GM12878 (cell line): ENCODE measurements at regions not wholly inside any gene's neighbourhood (a gene's known extent, or its start where the extent isn't known, plus 50 kb on each side); places are given as distances from the start of the nearest gene placed in this dataset.

Experiments
- CTCF ChIP-seq, 3 experiments: IDR thresholded peaks in 2 of 3; conservative IDR thresholded peaks in 1 of 3; 2 replicates each; pipeline ENCODE4 v1.5.1; 2011; ENCODE audit warnings: low read depth in 3 of 3, low read length in 3 of 3, mild to moderate bottlenecking in 3 of 3, control low read depth in 2 of 3, moderate library complexity in 2 of 3, inconsistent platforms in 1 of 3, mixed read lengths in 1 of 3; ENCODE audit not compliant: control insufficient read depth in 2 of 3, insufficient read depth in 1 of 3; ENCODE audit errors: extremely low read depth in 1 of 3
- ETV6 ChIP-seq, 2 experiments: fragments of 450-650 bp in 1 of 2; IDR thresholded peaks in 1 of 2; conservative IDR thresholded peaks in 1 of 2; 2 replicates each; pipeline ENCODE4 v1.6.1; 2014; ENCODE audit warnings: antibody characterized with exemption in 1 of 2, borderline replicate concordance in 1 of 2, low read depth in 1 of 2, mild to moderate bottlenecking in 1 of 2, moderate library complexity in 1 of 2
- FOXK2 ChIP-seq: fragments of 450-650 bp; IDR thresholded peaks from 2 replicates; pipeline ENCODE4 v1.6.1; 2017; ENCODE audit warnings: mild to moderate bottlenecking, moderate library complexity
- GABPA ChIP-seq: IDR thresholded peaks from 2 replicates; pipeline ENCODE4 v1.6.1; 2014; ENCODE audit warnings: antibody characterized with exemption, low read depth, mild to moderate bottlenecking, inconsistent platforms
- HDAC2 ChIP-seq: fragments of 200-600 bp; sonication (generic); IDR thresholded peaks from 2 replicates; pipeline ENCODE4 v1.6.1; 2017
- IKZF1 ChIP-seq: fragments of 450-650 bp; conservative IDR thresholded peaks from 2 replicates; pipeline ENCODE4 v1.6.1; 2017; ENCODE audit warnings: antibody characterized with exemption, mild to moderate bottlenecking
- JUND ChIP-seq: IDR thresholded peaks from 2 replicates; pipeline ENCODE4 v1.6.1; 2012; ENCODE audit warnings: low read depth, mild to moderate bottlenecking, low read length, improper control_type of control experiment, moderate library complexity
- PAX8 ChIP-seq: fragments of 450-650 bp; IDR thresholded peaks from 2 replicates; pipeline ENCODE4 v1.6.1; 2017; ENCODE audit warnings: mild to moderate bottlenecking, moderate library complexity
- POLR2A ChIP-seq: IDR thresholded peaks from 2 replicates; pipeline ENCODE4 v1.6.1; 2011; ENCODE audit warnings: low read depth, mild to moderate bottlenecking, low read length
- SIN3A ChIP-seq: IDR thresholded peaks from 2 replicates; pipeline ENCODE4 v1.6.1; 2012; ENCODE audit warnings: low read depth, low read length, improper control_type of control experiment
- SUZ12 ChIP-seq: fragments of 200-600 bp; sonication (generic); IDR thresholded peaks from one replicate; pipeline ENCODE4 v1.6.1; 2018; ENCODE audit warnings: antibody characterized with exemption, mild to moderate bottlenecking; ENCODE audit not compliant: unreplicated experiment
- TARDBP ChIP-seq: IDR thresholded peaks from 2 replicates; pipeline ENCODE4 v1.6.1; 2016; ENCODE audit warnings: borderline replicate concordance
- TF ChIP-seq, protein P1 (sequence below): IDR thresholded peaks from 2 replicates; pipeline ENCODE4 v1.6.1; 2011; ENCODE audit warnings: low read depth, low read length, improper control_type of control experiment, borderline replicate concordance
- TF ChIP-seq, protein P2 (sequence below): IDR thresholded peaks from 2 replicates; pipeline ENCODE4 v1.6.1; 2011; ENCODE audit warnings: low read depth, mild to moderate bottlenecking, low read length, moderate library complexity, borderline replicate concordance; ENCODE audit errors: extremely low read depth

GRCh38 chr6:84967965-84968364, 203.6 kb upstream of the TBX18 start:
- TF ChIP-seq, protein P1, sequence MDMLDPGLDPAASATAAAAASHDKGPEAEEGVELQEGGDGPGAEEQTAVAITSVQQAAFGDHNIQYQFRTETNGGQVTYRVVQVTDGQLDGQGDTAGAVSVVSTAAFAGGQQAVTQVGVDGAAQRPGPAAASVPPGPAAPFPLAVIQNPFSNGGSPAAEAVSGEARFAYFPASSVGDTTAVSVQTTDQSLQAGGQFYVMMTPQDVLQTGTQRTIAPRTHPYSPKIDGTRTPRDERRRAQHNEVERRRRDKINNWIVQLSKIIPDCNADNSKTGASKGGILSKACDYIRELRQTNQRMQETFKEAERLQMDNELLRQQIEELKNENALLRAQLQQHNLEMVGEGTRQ: no peak
- TF ChIP-seq IKZF1 (no peak), CTCF (IDR thresholded peaks at IDR 0.05 in 2 of 3, conservative IDR thresholded peaks at IDR 0.05 in 1 of 3; ENCODE audit: control insufficient read depth in 2 of 3, extremely low read depth in 1 of 3, insufficient read depth in 1 of 3, low read depth in 3 of 3, low read length in 3 of 3) (no peak), JUND (no peak), ETV6 (conservative IDR thresholded peaks at IDR 0.05 in 1 of 2, IDR thresholded peaks at IDR 0.05 in 1 of 2; ENCODE audit: borderline replicate concordance in 1 of 2, low read depth in 1 of 2) (no peak), HDAC2 (no peak), FOXK2 (no peak), SIN3A (no peak), POLR2A (no peak), SUZ12 (no peak), TARDBP (no peak), GABPA (no peak), PAX8 (no peak)
- TF ChIP-seq, protein P2, sequence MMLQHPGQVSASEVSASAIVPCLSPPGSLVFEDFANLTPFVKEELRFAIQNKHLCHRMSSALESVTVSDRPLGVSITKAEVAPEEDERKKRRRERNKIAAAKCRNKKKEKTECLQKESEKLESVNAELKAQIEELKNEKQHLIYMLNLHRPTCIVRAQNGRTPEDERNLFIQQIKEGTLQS: no peak
